A673 (cell line): ENCODE measurements at regions not wholly inside any gene's neighbourhood (a gene's known extent, or its start where the extent isn't known, plus 50 kb on each side); places are given as distances from the start of the nearest gene placed in this dataset.

Experiments
- BruUV-seq: library from RNA; stranded (reverse); fragments of 400-500 nt; replicated peaks from 2 replicates; lab custom pipeline; 2021; lab: Mats Ljungman, UMichigan
- CTCF ChIA-PET: fragments of 300-600 bp; sonication (Branson Sonifier 250); formaldehyde crosslinking; loops from one replicate; lab custom pipeline; 2022; ENCODE audit warnings: antibody characterized with exemption; lab: Charles Lee
- POLR2A ChIA-PET: fragments of 300-600 bp; sonication (Branson Sonifier 250); formaldehyde crosslinking; loops from one replicate; lab custom pipeline; 2022; ENCODE audit warnings: antibody characterized with exemption; ENCODE audit not compliant: low non-redundant PET; lab: Charles Lee
- DNase-seq: peaks from one replicate; pipeline ENCODE4 v3.0.0-alpha.2; 2015; ENCODE audit warnings: low spot score
- H3K27ac ChIP-seq: fragments of 200-600 bp; sonication (generic); 2 replicates; pipeline ENCODE4 v1.5.1; 2016; ENCODE audit warnings: mixed run types, low read depth, mild to moderate bottlenecking, mixed read lengths, antibody characterized with exemption, low read length; ENCODE audit not compliant: poor library complexity, severe bottlenecking
- H3K27me3 ChIP-seq: fragments of 200-600 bp; sonication (generic); replicated peaks from 2 replicates; pipeline ENCODE4 v1.6.1; 2017; ENCODE audit warnings: mixed run types, low read depth, mild to moderate bottlenecking, mixed read lengths, antibody characterized with exemption, low read length; ENCODE audit not compliant: insufficient read depth, poor library complexity
- H3K36me3 ChIP-seq: fragments of 200-600 bp; sonication (generic); 2 replicates; pipeline ENCODE4 v1.6.1; 2016; ENCODE audit warnings: mixed run types, mild to moderate bottlenecking, mixed read lengths, antibody characterized with exemption, low read length; ENCODE audit not compliant: insufficient read depth, poor library complexity, severe bottlenecking
- H3K4me1 ChIP-seq: fragments of 200-600 bp; sonication (generic); 2 replicates; pipeline ENCODE4 v1.6.1; 2017; ENCODE audit warnings: mixed run types, mild to moderate bottlenecking, mixed read lengths, antibody characterized with exemption, low read length; ENCODE audit not compliant: insufficient read depth, poor library complexity, severe bottlenecking
- H3K4me3 ChIP-seq: fragments of 200-600 bp; sonication (generic); 2 replicates; pipeline ENCODE4 v1.5.1; 2016; ENCODE audit warnings: low read depth, mixed run types, mild to moderate bottlenecking, mixed read lengths, low read length; ENCODE audit not compliant: poor library complexity, severe bottlenecking
- H3K9me3 ChIP-seq: fragments of 200-600 bp; sonication (generic); 2 replicates; pipeline ENCODE4 v1.6.1; 2016; ENCODE audit warnings: mixed run types, low read depth, mild to moderate bottlenecking, mixed read lengths, antibody characterized with exemption, low read length; ENCODE audit not compliant: poor library complexity, severe bottlenecking
- CTCF ChIP-seq: fragments of 300-800, 200-600 bp; sonication (generic); conservative IDR thresholded peaks from 2 replicates; pipeline ENCODE4 v1.5.1; 2017; ENCODE audit warnings: low read depth, mild to moderate bottlenecking, antibody characterized with exemption, low read length, moderate library complexity, mixed read lengths
- EZH2 ChIP-seq: fragments of 200-600 bp; sonication (generic); IDR thresholded peaks from 2 replicates; pipeline ENCODE4 v1.6.1; 2017; ENCODE audit warnings: borderline replicate concordance, low read depth, mild to moderate bottlenecking, mixed read lengths, antibody characterized with exemption, low read length; ENCODE audit not compliant: poor library complexity, severe bottlenecking
- intact Hi-C: fragments of 100-400 bp; cut with micrococcal nuclease; formaldehyde crosslinking; loops from one replicate; pipeline ENCODE4 v1.10.0; 2022; ENCODE audit not compliant: unreplicated experiment

GRCh38 chr20:51084593-51085377 is 61.9 kb upstream of the KCNG1 start:
- Histone ChIP-seq H3K27me3 (peaks cover 25% of the 10 kb centered on the region), H3K9me3 (no peaks in the 10 kb centered on the region), H3K4me3 (no peak overlapping the region), H3K36me3 (no peaks in the 10 kb centered on the region), H3K27ac (no peak overlapping the region), H3K4me1 (no peaks in the 10 kb centered on the region)
- POLR2A ChIA-PET = no interaction called here
- DNase-seq = no peak
- no TSS peak for BruUV-seq
- CTCF ChIA-PET = no interaction called here
- TF ChIP-seq EZH2 (no peak), CTCF (no peak)
- intact Hi-C loops = no loop called here

DNA sequence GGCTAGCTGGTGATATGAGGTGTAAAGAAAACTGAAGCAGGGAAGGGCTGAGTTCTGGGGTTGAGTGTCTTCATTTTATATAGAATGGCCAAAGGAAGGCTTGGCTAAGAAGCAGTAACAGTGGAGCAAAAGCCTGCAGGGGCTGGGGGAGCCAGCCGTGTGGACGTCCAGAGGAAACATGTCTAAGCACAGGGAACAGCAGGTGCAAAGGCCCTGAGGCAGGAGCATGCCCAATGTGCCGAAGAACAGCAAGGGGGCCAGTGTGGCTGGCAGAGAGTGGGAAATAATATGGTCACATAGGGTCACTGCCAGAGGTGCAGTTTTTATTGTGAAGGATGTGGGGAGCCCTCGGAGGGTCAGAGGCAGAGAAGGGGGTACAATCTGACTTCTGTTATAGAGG is 60.5 kb upstream of the KCNG1 start:
- no TSS peak for BruUV-seq
- DNase-seq = no peak
- CTCF ChIA-PET = no interaction called here
- TF ChIP-seq EZH2 = no peak
- H3K9me3 ChIP-seq = no peaks in the 10 kb centered on the region
- H3K4me1 ChIP-seq = no peaks in the 10 kb centered on the region
- H3K27ac ChIP-seq = no peak overlapping the region
- peaks cover 25% of the 10 kb centered on the region for H3K27me3 ChIP-seq
- POLR2A ChIA-PET = no interaction called here
- no peak overlapping the region for H3K4me3 ChIP-seq
- no peaks in the 10 kb centered on the region for H3K36me3 ChIP-seq
- intact Hi-C loops = no loop called here

DNA sequence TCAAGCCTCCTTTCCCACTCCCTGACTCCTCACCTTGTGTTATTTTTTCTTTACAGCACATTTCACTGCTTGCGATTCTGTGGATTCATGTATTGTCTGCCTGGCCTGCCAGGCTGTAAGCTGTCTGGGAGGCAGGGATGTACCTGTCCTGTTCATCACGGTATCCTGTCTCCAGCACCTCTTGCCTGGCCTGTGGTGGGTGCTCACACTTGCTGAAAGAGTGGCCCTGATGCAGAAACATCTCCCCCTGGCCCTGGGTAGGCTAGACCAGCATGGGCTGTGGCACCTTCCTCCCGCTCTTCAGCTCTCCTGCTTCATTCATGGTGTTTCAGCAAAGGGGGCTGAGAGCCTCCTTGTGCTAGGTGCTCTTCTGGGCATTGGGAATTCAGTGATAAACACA is 60.1 kb upstream of the KCNG1 start:
- ChIA-PET CTCF (no interaction called here), POLR2A (no interaction called here)
- no peak for TF ChIP-seq EZH2
- H3K27ac ChIP-seq = no peak overlapping the region
- no TSS peak for BruUV-seq
- intact Hi-C loops = no loop called here
- no peak overlapping the region for H3K4me3 ChIP-seq
- H3K36me3 ChIP-seq = no peaks in the 10 kb centered on the region
- peaks cover 28% of the 10 kb centered on the region for H3K27me3 ChIP-seq
- DNase-seq = no peak
- H3K4me1 ChIP-seq = no peaks in the 10 kb centered on the region
- no peaks in the 10 kb centered on the region for H3K9me3 ChIP-seq

GRCh38 chr20:51080516-51080915 is 57.6 kb upstream of the KCNG1 start:
- no TSS peak for BruUV-seq
- intact Hi-C loops = no loop called here
- CTCF ChIA-PET = no interaction called here
- peaks cover 25% of the 10 kb centered on the region for H3K27me3 ChIP-seq
- H3K4me1 ChIP-seq = no peaks in the 10 kb centered on the region
- H3K4me3 ChIP-seq = no peak overlapping the region
- H3K36me3 ChIP-seq = no peaks in the 10 kb centered on the region
- DNase-seq = no peak
- POLR2A ChIA-PET = no interaction called here
- no peak for TF ChIP-seq EZH2
- no peak for TF ChIP-seq CTCF
- no peaks in the 10 kb centered on the region for H3K9me3 ChIP-seq
- H3K27ac ChIP-seq = no peak overlapping the region
